ENCODE measurements at regions not wholly inside any gene's neighbourhood (a gene's known extent, or its start where the extent isn't known, plus 50 kb on each side); places are given as distances from the start of the nearest gene placed in this dataset.

GRCh38 chr4:182062458-182062857 is 180.7 kb upstream of the TENM3 start:
- no peak overlapping the region for H3K4me3 ChIP-seq (replicated peaks; ENCODE audit: insufficient read depth, low read length)
- no peak for DNase-seq (ENCODE audit: low read depth in 1 of 2, low spot score in 1 of 2)
- H3K27me3 ChIP-seq (ENCODE audit: insufficient read depth, poor library complexity, severe bottlenecking) = no peaks in the 10 kb centered on the region
- no peak overlapping the region for H3K27ac ChIP-seq (replicated peaks)
- TF ChIP-seq REST (IDR thresholded peaks at IDR 0.05; ENCODE audit: insufficient replicate concordance, low read depth) (no peak), POLR2AphosphoS5 (IDR thresholded peaks at IDR 0.05; ENCODE audit: low read depth) (no peak)

GRCh38 chr4:182062936-182063335 is 180.3 kb upstream of the TENM3 start:
- no peak overlapping the region for H3K4me3 ChIP-seq (replicated peaks; ENCODE audit: insufficient read depth, low read length)
- TF ChIP-seq GABPA (IDR thresholded peaks at IDR 0.05; ENCODE audit: low read depth) = no peak
- no peak for TF ChIP-seq REST (IDR thresholded peaks at IDR 0.05; ENCODE audit: insufficient replicate concordance, low read depth)
- TF ChIP-seq CTCF (IDR thresholded peaks at IDR 0.05; ENCODE audit: insufficient read depth, low read length) = no peak
- no peak for TF ChIP-seq POLR2AphosphoS5 (IDR thresholded peaks at IDR 0.05; ENCODE audit: low read depth)
- TF ChIP-seq SPI1 (IDR thresholded peaks at IDR 0.05; ENCODE audit: borderline replicate concordance, low read depth) = no peak
- H3K27ac ChIP-seq (replicated peaks) = no peak overlapping the region
- no peaks in the 10 kb centered on the region for H3K27me3 ChIP-seq (ENCODE audit: insufficient read depth, poor library complexity, severe bottlenecking)
- no peak for DNase-seq (ENCODE audit: low read depth in 1 of 2, low spot score in 1 of 2)

GRCh38 chr4:182063651-182064050 is 179.6 kb upstream of the TENM3 start:
- no peak for TF ChIP-seq REST (IDR thresholded peaks at IDR 0.05; ENCODE audit: insufficient replicate concordance, low read depth)
- TF ChIP-seq SPI1 (IDR thresholded peaks at IDR 0.05; ENCODE audit: borderline replicate concordance, low read depth) = no peak
- TF ChIP-seq CTCF (IDR thresholded peaks at IDR 0.05; ENCODE audit: insufficient read depth, low read length) = no peak
- TF ChIP-seq POLR2AphosphoS5 (IDR thresholded peaks at IDR 0.05; ENCODE audit: low read depth) = no peak
- TF ChIP-seq GABPA (IDR thresholded peaks at IDR 0.05; ENCODE audit: low read depth) = no peak
- Histone ChIP-seq H3K27me3 (ENCODE audit: insufficient read depth, poor library complexity, severe bottlenecking) (no peaks in the 10 kb centered on the region), H3K27ac (replicated peaks) (no peak overlapping the region), H3K4me3 (replicated peaks; ENCODE audit: insufficient read depth, low read length) (no peak overlapping the region)
- no peak for DNase-seq (ENCODE audit: low read depth in 1 of 2, low spot score in 1 of 2)

GRCh38 chr4:182065255-182065654 is 177.9 kb upstream of the TENM3 start:
- TF ChIP-seq POLR2AphosphoS5 (IDR thresholded peaks at IDR 0.05; ENCODE audit: low read depth) (no peak), SPI1 (IDR thresholded peaks at IDR 0.05; ENCODE audit: borderline replicate concordance, low read depth) (no peak), GABPA (IDR thresholded peaks at IDR 0.05; ENCODE audit: low read depth) (no peak), REST (IDR thresholded peaks at IDR 0.05; ENCODE audit: insufficient replicate concordance, low read depth) (no peak), CTCF (IDR thresholded peaks at IDR 0.05; ENCODE audit: insufficient read depth, low read length) (no peak)
- no peak for DNase-seq (ENCODE audit: low read depth in 1 of 2, low spot score in 1 of 2)
- Histone ChIP-seq H3K4me3 (replicated peaks; ENCODE audit: insufficient read depth, low read length) (no peak overlapping the region), H3K27ac (replicated peaks) (no peak overlapping the region), H3K27me3 (ENCODE audit: insufficient read depth, poor library complexity, severe bottlenecking) (no peaks in the 10 kb centered on the region)

All from HL-60 (cell line).